SK-MEL-5 (cell line): ENCODE measurements at regions not wholly inside any gene's neighbourhood (a gene's known extent, or its start where the extent isn't known, plus 50 kb on each side); places are given as distances from the start of the nearest gene placed in this dataset.
"Not testable (repeated sequence)": the region's sequence is repeated elsewhere in the genome, so short reads cannot be mapped to it uniquely, and the experiment has no call there.

ENCODE experiments used
- DNase-seq: peaks from one replicate; pipeline ENCODE4 v3.0.0-alpha.2; 2016; ENCODE audit warnings: low read depth, low spot score
- in situ Hi-C: cut with HindIII; loops from 2 replicates; pipeline ENCODE4 v1.10.0; 2016; ENCODE audit warnings: low sequenced_read_pairs, high pct_unique_total_duplicates, low pct_unique_long_range_greater_than_20kb

DNA sequence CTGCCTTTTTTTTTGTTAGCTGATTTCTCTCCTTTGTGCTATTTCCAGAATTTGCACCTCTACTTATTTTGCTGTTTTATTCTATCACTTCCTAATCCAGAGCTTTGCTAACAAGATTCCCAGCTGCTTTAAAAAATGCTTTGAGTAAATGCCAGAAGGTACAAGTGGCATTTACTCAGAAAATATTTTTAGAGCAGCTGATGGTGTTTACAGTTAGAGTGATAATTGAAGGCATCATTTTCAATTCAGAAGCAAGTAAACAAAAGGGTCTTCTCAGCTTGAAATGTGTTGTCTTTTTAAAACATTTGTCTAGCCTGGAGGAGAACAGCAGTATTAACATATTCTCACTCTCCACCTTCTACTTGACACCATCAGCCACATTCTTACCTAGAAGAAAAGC lies 99.9 kb downstream of the OTOR start:
- DNase-seq, result no peak
- in situ Hi-C loops, result no loop called here

DNA sequence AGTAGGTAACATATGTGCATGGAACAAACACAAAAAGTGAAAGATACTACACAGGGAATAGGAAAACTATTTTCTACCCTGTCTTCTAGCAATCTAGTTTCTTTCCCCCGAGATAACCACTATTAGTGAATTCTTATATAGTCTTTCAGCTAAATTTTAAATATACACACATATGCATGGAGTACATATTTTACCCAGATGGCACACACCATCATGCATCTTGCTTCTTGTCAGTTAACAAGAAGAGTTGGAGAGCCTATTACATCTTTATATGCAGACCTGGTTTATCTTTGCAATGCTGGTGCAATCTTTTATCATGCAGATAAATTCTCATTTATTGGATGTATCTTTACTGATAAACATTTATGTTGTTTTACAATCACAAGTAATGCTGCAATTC lies 100.4 kb downstream of the OTOR start:
- in situ Hi-C loops, result no loop called here

DNA sequence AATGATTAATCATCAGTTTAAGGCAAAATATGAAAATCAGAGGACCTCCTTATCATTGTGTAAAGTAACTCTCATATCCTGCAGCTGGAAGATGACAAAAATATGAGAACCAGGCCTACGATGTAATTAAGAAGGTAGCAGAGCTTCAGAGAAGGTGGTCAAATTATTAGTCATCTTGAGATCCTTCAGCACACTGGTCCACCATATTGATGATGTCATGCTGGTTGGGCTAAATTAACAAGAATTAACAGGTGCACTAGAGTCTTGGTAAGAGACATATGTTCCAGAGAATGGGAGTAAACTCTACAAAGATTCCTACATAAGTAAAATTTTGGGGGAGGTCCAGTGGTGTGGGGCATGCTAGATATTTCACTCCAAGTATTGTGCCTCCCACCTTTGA lies 112.8 kb downstream of the OTOR start:
- no peak for DNase-seq
- in situ Hi-C loops, result no loop called here

More for the DNA sequence above, 100.4 kb downstream of the OTOR start:
- no peak for DNase-seq

DNA sequence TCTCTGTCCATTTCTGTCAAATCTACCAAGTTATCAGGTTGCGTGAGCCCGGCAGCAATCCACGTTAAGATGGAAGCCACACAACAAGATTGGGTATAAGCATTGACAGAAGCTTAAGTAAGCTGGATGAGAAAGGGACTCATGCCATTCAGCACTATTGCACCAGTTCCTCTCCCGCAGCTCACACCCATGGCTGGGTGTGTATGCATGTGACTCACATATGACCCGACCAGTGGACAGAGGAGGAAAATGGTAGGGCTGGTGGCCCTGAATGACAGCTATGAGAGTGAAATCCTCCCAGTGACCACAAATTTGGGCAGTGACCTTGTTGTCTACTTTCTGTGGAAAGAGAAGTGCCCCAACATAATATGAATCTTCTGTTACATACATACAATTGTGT lies 113.5 kb downstream of the OTOR start:
- in situ Hi-C loops, result no loop called here
- DNase-seq, result no peak

DNA sequence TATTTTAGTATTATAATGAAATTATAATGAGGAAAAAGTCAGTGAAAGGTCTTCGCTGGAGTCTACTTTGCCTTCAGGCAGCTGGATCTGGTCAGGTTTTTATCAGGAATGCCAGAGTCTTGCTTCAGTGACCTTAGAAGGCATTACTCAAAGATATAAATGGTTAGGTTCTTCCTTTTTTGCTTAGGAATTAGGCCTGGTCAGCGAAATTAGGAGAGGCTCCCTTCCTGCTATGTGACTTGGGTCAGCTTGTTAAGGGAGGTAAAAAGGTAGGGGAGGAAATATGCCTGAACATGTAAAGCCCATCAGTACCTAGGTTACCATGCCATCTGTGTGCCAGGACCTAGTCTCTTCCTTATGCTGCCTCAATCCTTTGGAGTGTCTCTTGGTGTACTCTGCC lies 115.1 kb downstream of the OTOR start:
- in situ Hi-C loops, result no loop called here
- no peak for DNase-seq

DNA sequence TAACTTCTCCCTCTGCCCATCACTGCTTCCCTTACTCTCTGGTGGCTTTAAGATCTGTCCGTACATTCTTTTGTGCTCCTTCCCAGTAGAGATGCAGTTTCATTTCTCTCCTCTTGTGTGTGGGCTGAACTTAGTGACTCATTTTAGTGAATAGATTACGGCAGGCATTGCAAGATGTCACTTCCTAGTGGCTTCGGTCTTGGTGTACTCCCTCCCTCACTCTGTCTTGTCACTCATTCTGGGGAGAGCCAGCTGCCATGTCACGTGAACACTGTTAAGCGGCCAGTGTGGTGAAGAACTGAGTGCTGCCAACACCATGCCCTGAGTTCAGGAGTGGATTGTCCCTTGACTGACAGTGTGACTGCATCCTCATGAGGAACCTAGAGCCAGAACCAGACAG lies 115.9 kb downstream of the OTOR start:
- DNase-seq, result peak; percentile 22
- in situ Hi-C loops, result no loop called here

DNA sequence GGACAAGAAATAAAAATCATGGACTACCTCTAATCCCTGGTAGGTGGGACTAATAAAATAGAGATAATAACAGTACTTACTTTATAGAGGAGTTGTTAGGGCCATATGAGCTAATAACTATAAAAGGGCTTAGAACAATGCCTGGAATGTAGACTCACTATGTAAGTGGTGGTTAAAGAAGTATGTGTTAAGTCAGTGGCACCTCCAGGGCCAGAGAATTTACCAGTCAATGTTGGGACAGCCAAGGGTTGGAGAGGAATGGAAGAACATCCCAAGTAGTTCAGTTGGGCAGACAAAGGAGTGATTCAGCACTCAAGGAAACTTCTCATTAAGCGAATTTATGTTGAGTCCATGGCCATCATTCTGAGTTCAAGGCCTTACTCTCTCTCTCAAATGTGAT lies 116.8 kb downstream of the OTOR start:
- in situ Hi-C loops, result no loop called here
- no peak for DNase-seq

DNA sequence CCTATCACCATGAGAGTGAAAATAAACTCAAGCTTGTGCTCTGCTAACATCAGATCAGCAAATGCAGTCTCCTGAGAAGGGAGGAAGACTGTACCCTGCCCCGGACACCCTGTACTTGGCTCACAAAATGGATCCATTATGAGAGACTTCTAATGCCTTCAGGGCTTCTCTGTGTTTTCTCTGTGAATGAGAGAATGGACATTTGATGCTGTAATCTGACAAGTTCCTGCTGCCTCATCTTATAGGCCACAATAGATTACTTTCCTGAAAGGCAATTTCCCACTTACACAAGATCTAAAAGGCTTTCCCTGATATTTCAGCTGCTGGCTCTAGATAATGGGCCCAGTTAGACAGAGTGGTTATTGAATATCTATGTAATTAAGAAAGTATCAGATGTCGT lies 117.2 kb downstream of the OTOR start:
- peak; percentile 96 for DNase-seq
- in situ Hi-C loops, result no loop called here

DNA sequence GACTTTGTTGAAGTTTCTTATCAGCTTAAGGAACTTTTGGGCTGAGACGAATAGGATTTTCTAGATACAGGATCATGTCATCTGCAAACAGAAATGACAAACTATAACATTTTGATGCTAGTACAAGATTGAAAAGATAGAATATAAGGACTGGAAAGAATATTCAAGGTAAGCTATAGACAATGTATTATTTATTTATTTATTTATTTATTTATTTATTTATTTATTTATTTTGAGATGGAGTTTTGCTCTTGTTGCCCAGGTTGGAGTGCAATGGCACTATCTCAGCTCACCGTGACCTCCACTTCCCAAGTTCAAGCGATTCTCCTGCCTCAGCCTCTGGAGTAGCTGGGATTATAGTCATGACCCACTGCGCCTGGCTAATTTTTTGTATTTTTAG lies 125.0 kb downstream of the OTOR start:
- DNase-seq, in situ Hi-C loops: not testable (repeated sequence)

DNA sequence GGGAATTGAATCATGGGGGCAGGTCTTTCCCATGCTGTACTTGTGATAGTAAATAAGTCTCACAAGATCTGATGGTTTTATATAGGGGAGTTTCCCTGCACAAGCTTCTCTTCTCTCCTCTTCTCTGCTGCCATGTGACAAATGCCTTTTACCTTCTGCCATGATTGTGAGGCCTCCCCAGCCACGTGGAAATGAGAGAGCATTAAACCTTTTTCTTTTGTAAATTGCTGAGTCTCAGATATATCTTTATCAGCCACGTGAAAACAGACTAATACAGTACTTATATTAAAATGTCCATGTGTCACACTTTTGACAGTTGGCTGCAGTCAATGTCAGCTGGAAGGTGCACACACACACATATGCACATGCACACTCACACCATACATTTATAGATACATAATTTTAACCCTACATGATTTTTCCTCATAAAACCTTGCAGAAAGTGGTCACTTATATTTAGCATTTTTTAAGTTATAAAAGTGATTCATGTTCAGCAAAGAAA lies 128.9 kb downstream of the OTOR start:
- in situ Hi-C loops, result no loop called here
- no peak for DNase-seq

DNA sequence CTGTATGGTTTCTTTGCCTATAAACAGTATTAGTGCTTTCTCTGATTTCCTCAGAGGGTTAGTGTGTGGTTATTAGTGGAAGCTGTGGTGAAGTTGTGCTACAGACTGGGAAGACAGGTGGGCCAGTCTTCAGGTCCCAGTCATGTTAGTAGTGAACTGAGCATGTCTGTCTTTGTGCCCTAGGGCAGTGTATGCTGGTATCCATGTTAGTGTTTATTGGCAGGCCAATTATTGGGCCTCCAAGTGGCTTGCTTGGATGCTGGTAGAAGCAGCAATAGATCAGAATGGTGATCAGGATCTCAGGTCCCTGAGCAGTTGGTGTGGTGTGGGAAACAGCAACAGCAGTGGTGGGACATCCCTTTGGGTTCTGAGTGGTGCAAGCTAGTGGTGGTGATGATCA lies 137.6 kb downstream of the OTOR start:
- no peak for DNase-seq
- in situ Hi-C loops, result no loop called here

DNA sequence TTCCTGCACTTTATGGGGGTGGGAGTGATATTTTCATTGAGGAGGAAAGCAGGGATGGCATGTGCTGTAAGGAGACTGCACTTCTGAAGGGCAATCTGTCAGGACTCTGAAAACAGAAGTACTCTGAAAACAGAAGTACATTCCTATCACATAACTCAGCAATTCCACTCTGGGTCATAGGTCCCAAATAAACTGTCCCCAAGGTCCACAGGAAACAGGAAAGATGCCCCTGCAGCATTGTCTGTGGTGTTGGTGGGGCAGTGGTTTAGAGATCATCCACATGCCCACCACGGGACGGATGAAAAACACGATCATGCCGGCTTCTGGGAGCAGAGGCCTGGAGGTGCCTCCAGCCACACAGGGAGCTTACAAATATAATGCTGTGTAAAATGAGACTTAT lies 150.3 kb downstream of the OTOR start:
- peak; percentile 38 for DNase-seq
- in situ Hi-C loops, result no loop called here

DNA sequence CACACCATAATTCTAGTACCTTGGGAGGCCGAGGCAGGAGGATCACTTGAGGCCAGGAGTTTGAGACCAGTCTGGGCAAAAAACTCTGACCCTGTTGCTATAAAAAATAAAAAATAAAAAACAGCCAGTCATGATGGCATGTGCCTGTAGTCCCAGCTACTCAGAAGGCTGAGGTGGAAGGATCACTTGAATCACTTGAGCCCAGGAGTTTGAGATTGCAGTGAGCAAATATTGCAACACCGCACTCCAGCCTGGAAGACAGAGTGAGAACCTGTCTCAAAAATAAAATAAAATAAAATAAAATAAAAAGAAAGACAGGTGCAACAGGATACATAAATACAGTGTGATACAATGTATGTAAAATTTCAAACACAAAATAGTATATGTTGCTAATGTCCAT lies 154.5 kb downstream of the OTOR start:
- in situ Hi-C loops, result no loop called here
- DNase-seq, result no peak

DNA sequence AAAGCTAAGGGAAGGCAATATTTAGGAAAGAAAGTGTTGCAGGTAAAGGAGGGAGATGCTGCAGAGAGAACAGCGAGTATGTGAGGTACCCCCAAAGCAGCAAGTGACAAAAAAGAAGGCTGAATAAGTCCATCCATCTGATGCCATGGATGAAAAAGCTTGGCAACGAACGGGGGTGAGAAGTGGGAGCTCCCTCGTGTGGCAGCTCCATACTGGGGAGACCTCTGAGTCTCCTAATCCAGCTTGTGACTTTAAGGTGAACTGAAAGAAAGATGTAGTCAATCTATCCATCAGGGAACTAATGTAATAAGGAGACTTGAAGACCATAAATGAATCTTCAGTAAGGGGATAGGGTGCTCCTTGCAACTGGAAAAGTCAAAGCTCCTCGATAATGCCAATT lies 156.6 kb downstream of the OTOR start:
- DNase-seq, result peak; percentile 49

DNA sequence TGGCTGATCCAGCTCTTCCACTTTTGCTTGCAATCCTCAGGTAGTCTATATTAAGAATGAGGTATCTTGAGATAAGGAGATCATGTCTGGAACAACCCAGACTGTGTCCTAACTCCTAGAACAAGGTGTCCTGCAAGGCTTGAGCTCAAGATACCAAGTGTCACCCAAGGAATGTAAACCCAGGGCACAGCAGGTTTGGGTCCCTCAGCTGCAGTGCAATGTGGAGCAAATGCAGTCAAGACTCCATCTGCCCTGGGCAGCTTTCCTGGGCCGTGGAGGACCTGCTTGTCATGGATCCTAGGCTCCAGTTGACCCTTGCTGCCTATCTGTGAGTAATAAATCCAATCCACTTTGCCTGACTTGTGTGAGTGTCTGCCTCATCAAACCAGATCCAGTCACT lies 166.1 kb downstream of the OTOR start:
- DNase-seq, result no peak
- in situ Hi-C loops, result no loop called here

More for the DNA sequence above, 156.6 kb downstream of the OTOR start:
- in situ Hi-C loops, result no loop called here

DNA sequence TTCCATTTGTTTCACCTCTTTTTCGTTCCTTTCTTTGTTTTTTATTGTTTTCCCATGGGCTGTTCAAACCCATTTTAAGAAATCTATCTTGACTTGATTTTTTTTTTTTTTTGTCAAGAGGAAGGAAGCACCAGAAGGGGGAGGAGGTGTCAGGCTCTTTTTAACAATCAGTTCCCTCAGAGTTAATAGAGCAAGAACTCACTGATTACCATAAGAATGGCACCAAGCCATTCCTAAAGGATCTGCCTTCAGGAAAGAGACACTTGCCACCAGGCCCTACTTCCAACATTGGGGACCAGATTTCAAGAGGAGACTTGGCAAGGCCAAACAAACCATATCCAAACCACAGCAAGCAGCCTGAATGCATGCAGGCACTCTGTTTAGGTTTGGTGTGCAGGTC lies 168.0 kb downstream of the OTOR start:
- in situ Hi-C loops, result no loop called here
- DNase-seq, result no peak

DNA sequence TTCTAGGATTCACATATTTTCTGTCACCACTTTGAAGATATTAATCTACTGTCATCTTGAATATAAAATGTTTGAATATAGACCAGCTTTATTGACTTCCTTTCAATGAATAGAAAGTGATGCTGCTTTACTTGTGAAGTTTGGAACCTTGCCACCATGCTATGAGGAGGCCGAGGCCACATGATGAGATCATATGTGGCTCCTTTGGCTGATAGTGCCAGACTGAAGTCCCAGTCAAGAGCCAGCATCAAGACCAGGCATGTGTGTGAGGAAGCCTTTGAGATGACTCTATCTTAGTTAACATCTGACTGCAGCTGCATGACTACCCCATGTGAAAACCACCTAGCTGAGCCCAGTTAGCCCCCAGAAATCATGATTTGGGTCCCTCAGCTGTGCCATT lies 169.5 kb downstream of the OTOR start:
- DNase-seq, result no peak
- in situ Hi-C loops, result no loop called here

DNA sequence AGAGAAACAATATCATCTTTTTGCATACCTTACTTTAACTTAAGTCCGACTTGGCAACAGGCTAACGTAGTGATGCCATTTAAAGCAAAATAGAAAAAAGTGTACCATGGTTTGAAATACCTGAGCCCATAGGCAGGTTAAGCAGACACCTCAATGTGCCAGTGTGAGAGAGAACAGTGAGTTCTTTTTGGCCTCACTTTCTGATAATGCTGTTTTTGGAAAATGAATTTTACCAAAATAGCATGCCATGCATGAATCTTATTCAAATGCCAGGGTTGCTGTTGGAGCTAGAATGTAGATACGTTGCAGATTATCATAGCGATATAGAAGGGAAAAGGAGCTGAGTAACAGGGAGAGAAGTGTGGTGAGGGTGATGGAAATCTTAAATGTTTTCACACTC lies 170.2 kb downstream of the OTOR start:
- no peak for DNase-seq
- in situ Hi-C loops, result no loop called here

DNA sequence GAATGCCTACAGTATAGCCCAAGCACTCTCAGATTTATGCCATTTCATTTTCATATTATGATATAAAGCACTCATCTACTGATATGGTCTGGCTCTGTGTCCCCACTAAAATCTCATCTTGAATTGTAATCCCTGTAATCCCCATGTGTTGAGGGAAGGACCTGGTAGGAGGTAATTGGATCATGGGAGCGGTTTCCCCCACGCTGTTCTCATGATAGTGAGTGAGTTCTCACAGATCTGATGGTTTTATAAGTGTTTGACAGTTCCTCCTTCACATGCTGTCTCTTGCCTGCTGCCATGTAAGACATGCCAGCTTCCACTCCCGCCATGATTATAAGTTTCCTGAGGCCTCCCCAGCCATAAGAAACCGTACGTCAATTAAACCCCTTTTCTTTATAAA lies 171.7 kb downstream of the OTOR start:
- DNase-seq, result no peak
- in situ Hi-C loops, result no loop called here

DNA sequence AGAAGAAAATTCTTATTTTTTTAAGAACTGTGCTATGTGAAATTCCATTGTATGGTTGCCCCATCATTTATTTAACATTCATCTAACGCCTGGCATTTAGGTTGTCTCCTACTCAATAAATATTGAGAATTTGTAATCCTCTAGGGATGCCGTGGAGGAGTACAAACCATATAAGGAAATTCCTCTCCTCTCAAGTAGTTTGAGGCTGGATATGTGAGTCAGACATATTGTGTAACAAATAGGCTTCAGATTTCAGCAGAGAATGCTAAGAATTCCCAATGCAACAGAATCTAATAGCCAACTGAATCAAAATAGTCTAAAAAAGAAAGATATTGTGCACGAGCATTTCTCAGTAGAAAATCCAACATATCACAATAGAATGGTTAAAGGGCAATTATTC lies 174.7 kb downstream of the OTOR start:
- in situ Hi-C loops, result no loop called here
- DNase-seq, result peak; percentile 44
